ENCODE measurements at regions not wholly inside any gene's neighbourhood (a gene's known extent, or its start where the extent isn't known, plus 50 kb on each side); places are given as distances from the start of the nearest gene placed in this dataset.

GRCh38 chr22:27286711-27287110 lies 514.8 kb downstream of the MN1 start:
- DNase-seq: no peak
- in situ Hi-C loops (cut with MboI; ENCODE audit: low pct_unique_long_range_greater_than_20kb, low sequenced_read_pairs): no loop called here

- in situ Hi-C loops (cut with MboI; ENCODE audit: low pct_unique_long_range_greater_than_20kb, low sequenced_read_pairs): no loop called here
- DNase-seq: no peak
Observed at GRCh38 chr22:27292542-27293299, 508.8 kb downstream of the MN1 start.

- in situ Hi-C loops (cut with MboI; ENCODE audit: low pct_unique_long_range_greater_than_20kb, low sequenced_read_pairs): no loop called here
- DNase-seq: no peak
Observed at GRCh38 chr22:27293721-27294445, 507.7 kb downstream of the MN1 start.

GRCh38 chr22:27295040-27295439 lies 506.5 kb downstream of the MN1 start:
- in situ Hi-C loops (cut with MboI; ENCODE audit: low pct_unique_long_range_greater_than_20kb, low sequenced_read_pairs): no loop called here
- no peak for DNase-seq

GRCh38 chr22:27295605-27296004 lies 506.0 kb downstream of the MN1 start:
- in situ Hi-C loops (cut with MboI; ENCODE audit: low pct_unique_long_range_greater_than_20kb, low sequenced_read_pairs): no loop called here

GRCh38 chr22:27296091-27296675 lies 505.4 kb downstream of the MN1 start:
- no peak for DNase-seq
- in situ Hi-C loops (cut with MboI; ENCODE audit: low pct_unique_long_range_greater_than_20kb, low sequenced_read_pairs): no loop called here

More at GRCh38 chr22:27295605-27296004, 506.0 kb downstream of the MN1 start:
- no peak for DNase-seq

- in situ Hi-C loops (cut with MboI; ENCODE audit: low pct_unique_long_range_greater_than_20kb, low sequenced_read_pairs): no loop called here
Observed at GRCh38 chr22:27297125-27297524, 504.4 kb downstream of the MN1 start.

GRCh38 chr22:27298332-27298731 lies 503.2 kb downstream of the MN1 start:
- DNase-seq: no peak
- in situ Hi-C loops (cut with MboI; ENCODE audit: low pct_unique_long_range_greater_than_20kb, low sequenced_read_pairs): no loop called here

More at GRCh38 chr22:27297125-27297524, 504.4 kb downstream of the MN1 start:
- no peak for DNase-seq

- in situ Hi-C loops (cut with MboI; ENCODE audit: low pct_unique_long_range_greater_than_20kb, low sequenced_read_pairs): no loop called here
- no peak for DNase-seq
Observed at GRCh38 chr22:27298742-27299141, 502.8 kb downstream of the MN1 start.

- DNase-seq: no peak
- in situ Hi-C loops (cut with MboI; ENCODE audit: low pct_unique_long_range_greater_than_20kb, low sequenced_read_pairs): no loop called here
Observed at GRCh38 chr22:27299181-27300085, 502.1 kb downstream of the MN1 start.

GRCh38 chr22:27300536-27301285 lies 500.8 kb downstream of the MN1 start:
- no peak for DNase-seq
- in situ Hi-C loops (cut with MboI; ENCODE audit: low pct_unique_long_range_greater_than_20kb, low sequenced_read_pairs): no loop called here

GRCh38 chr22:27302501-27302900 lies 499.1 kb downstream of the MN1 start:
- in situ Hi-C loops (cut with MboI; ENCODE audit: low pct_unique_long_range_greater_than_20kb, low sequenced_read_pairs): no loop called here
- DNase-seq: no peak

- in situ Hi-C loops (cut with MboI; ENCODE audit: low pct_unique_long_range_greater_than_20kb, low sequenced_read_pairs): no loop called here
Observed at GRCh38 chr22:27303718-27304117, 497.8 kb downstream of the MN1 start.

GRCh38 chr22:27306771-27307170 lies 494.8 kb downstream of the MN1 start:
- in situ Hi-C loops (cut with MboI; ENCODE audit: low pct_unique_long_range_greater_than_20kb, low sequenced_read_pairs): no loop called here
- no peak for DNase-seq

More at GRCh38 chr22:27303718-27304117, 497.8 kb downstream of the MN1 start:
- DNase-seq: no peak

GRCh38 chr22:27307545-27308247 lies 493.9 kb downstream of the MN1 start:
- no peak for DNase-seq
- in situ Hi-C loops (cut with MboI; ENCODE audit: low pct_unique_long_range_greater_than_20kb, low sequenced_read_pairs): no loop called here

GRCh38 chr22:27308513-27308912 lies 493.0 kb downstream of the MN1 start:
- no peak for DNase-seq
- in situ Hi-C loops (cut with MboI; ENCODE audit: low pct_unique_long_range_greater_than_20kb, low sequenced_read_pairs): no loop called here

GRCh38 chr22:27309697-27310096 lies 491.9 kb downstream of the MN1 start:
- in situ Hi-C loops (cut with MboI; ENCODE audit: low pct_unique_long_range_greater_than_20kb, low sequenced_read_pairs): no loop called here
- DNase-seq: no peak
